H1 (cell line): ENCODE measurements at regions not wholly inside any gene's neighbourhood (a gene's known extent, or its start where the extent isn't known, plus 50 kb on each side); places are given as distances from the start of the nearest gene placed in this dataset.

ENCODE experiments used
- CTCF ChIA-PET: fragments of 300-600 bp; sonication (Branson Sonifier 250); formaldehyde crosslinking; loops from one replicate; lab custom pipeline; 2021; ENCODE audit not compliant: partially characterized antibody; lab: Charles Lee
- POLR2A ChIA-PET: fragments of 300-600 bp; sonication (Branson Sonifier 250); formaldehyde crosslinking; loops from one replicate; lab custom pipeline; 2021; ENCODE audit warnings: inconsistent platforms; ENCODE audit not compliant: partially characterized antibody; lab: Charles Lee
- DNase-seq, 2 experiments: peaks; one replicate each; pipeline versions ENCODE4 v3.0.0 to v3.0.0-alpha.2; 2010 to 2022; ENCODE audit warnings: low spot score in 2 of 2, low read depth in 1 of 2, mixed read lengths in 1 of 2
- FAIRE-seq: peaks from 2 replicates; lab custom pipeline; 2011; peaks lifted over from hg19 to GRCh38; lab: Jason Lieb, UNC
- H2AFZ ChIP-seq: 2 replicates; pipeline ENCODE4 v1.8.1; 2012; ENCODE audit warnings: low read length, inconsistent platforms
- H2AK5ac ChIP-seq: 2 replicates; pipeline ENCODE4 v1.6.1; 2013; ENCODE audit warnings: low read depth, low read length
- H2BK120ac ChIP-seq: replicated peaks from 2 replicates; pipeline ENCODE3; 2013; ENCODE audit warnings: low read depth, low read length, inconsistent platforms
- H2BK12ac ChIP-seq: 2 replicates; pipeline ENCODE4 v1.6.1; 2013; ENCODE audit warnings: low read depth, low read length
- H2BK15ac ChIP-seq: 2 replicates; pipeline ENCODE4 v1.6.1; 2013; ENCODE audit warnings: low read length
- H2BK20ac ChIP-seq: 2 replicates; pipeline ENCODE4 v1.6.1; 2013; ENCODE audit warnings: low read length
- H2BK5ac ChIP-seq: 2 replicates; pipeline ENCODE4 v1.6.1; 2013; ENCODE audit warnings: low read depth, low read length
- H3K14ac ChIP-seq: 2 replicates; pipeline ENCODE4 v1.6.1; 2013; ENCODE audit warnings: inconsistent platforms; ENCODE audit not compliant: insufficient read length
- H3K18ac ChIP-seq: 2 replicates; pipeline ENCODE4 v1.6.1; 2013; ENCODE audit warnings: low read length; ENCODE audit errors: extremely low read depth
- H3K23ac ChIP-seq: 2 replicates; pipeline ENCODE4 v1.6.1; 2013; ENCODE audit warnings: inconsistent platforms; ENCODE audit not compliant: insufficient read length
- H3K23me2 ChIP-seq: 2 replicates; pipeline ENCODE4 v1.6.1; 2013; ENCODE audit warnings: low read depth, low read length
- H3K27ac ChIP-seq: 2 replicates; pipeline ENCODE4 v1.6.1; 2011; ENCODE audit warnings: low read depth, low read length, inconsistent platforms
- H3K27me3 ChIP-seq, 4 experiments: replicated peaks in 1 of 4; 1 replicate in 1 of 4; 2 replicates in 3 of 4; pipeline versions ENCODE4 v1.6.1 to v1.8.1; 2011 to 2013; ENCODE audit warnings: low read length in 3 of 4, mild to moderate bottlenecking in 3 of 4, inconsistent platforms in 2 of 4, mixed read lengths in 2 of 4, moderate library complexity in 1 of 4; ENCODE audit not compliant: control insufficient read depth in 3 of 4, insufficient read depth in 3 of 4; ENCODE audit errors: extremely low read depth in 1 of 4
- H3K36me3 ChIP-seq, 4 experiments: 2 replicates each; pipeline versions ENCODE4 v1.6.1 to v1.8.1; 2011 to 2013; ENCODE audit warnings: mild to moderate bottlenecking in 4 of 4, low read length in 3 of 4, moderate library complexity in 2 of 4, control low read depth in 1 of 4, inconsistent platforms in 1 of 4; ENCODE audit not compliant: insufficient read depth in 4 of 4, control insufficient read depth in 2 of 4
- H3K4ac ChIP-seq: replicated peaks from 2 replicates; pipeline ENCODE3; 2013; ENCODE audit warnings: low read length, low read depth, mixed read lengths, inconsistent platforms; ENCODE audit not compliant: insufficient read length
- H3K4me1 ChIP-seq, 4 experiments: replicated peaks in 1 of 4; 1 replicate in 1 of 4; 2 replicates in 3 of 4; pipeline versions ENCODE4 v1.6.1 to v1.8.1; 2011 to 2013; ENCODE audit warnings: low read length in 3 of 4, inconsistent platforms in 2 of 4, mixed read lengths in 1 of 4; ENCODE audit not compliant: insufficient read depth in 4 of 4, control insufficient read depth in 3 of 4
- H3K4me2 ChIP-seq, 2 experiments: 2 replicates each; pipeline versions ENCODE4 v1.6.1 to v1.8.1; 2011 to 2013; ENCODE audit warnings: low read depth in 2 of 2, low read length in 2 of 2, control low read depth in 1 of 2, inconsistent platforms in 1 of 2, mild to moderate bottlenecking in 1 of 2; ENCODE audit not compliant: insufficient read depth in 1 of 2
- H3K4me3 ChIP-seq, 4 experiments: fragments of 200-600, 300-600 bp in 1 of 4; sonication (generic), shearing (Covaris generic), sonication (Bioruptor Twin) in 1 of 4; 2 replicates each; pipeline versions ENCODE4 v1.5.1 to v1.8.1; 2011 to 2016; ENCODE audit warnings: low read length in 4 of 4, low read depth in 3 of 4, control low read depth in 2 of 4, inconsistent platforms in 2 of 4, mild to moderate bottlenecking in 2 of 4, mixed read lengths in 1 of 4, moderate library complexity in 1 of 4; ENCODE audit not compliant: insufficient read depth in 2 of 4; ENCODE audit errors: extremely low read depth in 1 of 4
- H3K56ac ChIP-seq: replicated peaks from 2 replicates; pipeline ENCODE3; 2013; ENCODE audit warnings: low read depth, mild to moderate bottlenecking, mixed read lengths, low read length, inconsistent platforms; ENCODE audit not compliant: insufficient read length
- H3K79me1 ChIP-seq: 2 replicates; pipeline ENCODE4 v1.6.1; 2013; ENCODE audit warnings: low read depth, low read length, control low read depth
- H3K79me2 ChIP-seq, 2 experiments: 2 replicates each; pipeline versions ENCODE4 v1.6.1 to v1.8.1; 2012 to 2013; ENCODE audit warnings: low read length in 2 of 2, mild to moderate bottlenecking in 2 of 2, inconsistent platforms in 1 of 2; ENCODE audit not compliant: insufficient read depth in 2 of 2, control insufficient read depth in 1 of 2
- H3K9ac ChIP-seq, 4 experiments: replicated peaks in 1 of 4; 1 replicate in 1 of 4; 2 replicates in 3 of 4; pipeline versions ENCODE4 v1.6.1 to v1.8.1; 2011 to 2013; ENCODE audit warnings: low read depth in 3 of 4, low read length in 3 of 4, control low read depth in 2 of 4, mild to moderate bottlenecking in 2 of 4, moderate library complexity in 2 of 4, inconsistent platforms in 1 of 4; ENCODE audit errors: extremely low read depth in 1 of 4
- H3K9me3 ChIP-seq, 2 experiments: 2 replicates each; pipeline versions ENCODE4 v1.6.1 to v1.8.1; 2012 to 2013; ENCODE audit warnings: mild to moderate bottlenecking in 2 of 2, moderate library complexity in 2 of 2, control low read depth in 1 of 2, inconsistent platforms in 1 of 2, low read depth in 1 of 2, low read length in 1 of 2, mixed read lengths in 1 of 2; ENCODE audit not compliant: insufficient read depth in 2 of 2
- H4K20me1 ChIP-seq, 2 experiments: replicated peaks in 1 of 2; 2 replicates each; pipeline versions ENCODE3 to v1.8.1; 2011 to 2013; ENCODE audit warnings: inconsistent platforms in 2 of 2, low read length in 2 of 2, mild to moderate bottlenecking in 1 of 2; ENCODE audit not compliant: insufficient read depth in 2 of 2, control insufficient read depth in 1 of 2
- H4K5ac ChIP-seq: 2 replicates; pipeline ENCODE4 v1.6.1; 2013; ENCODE audit warnings: low read length, low read depth, mixed read lengths, inconsistent platforms; ENCODE audit not compliant: insufficient read length
- H4K8ac ChIP-seq: 2 replicates; pipeline ENCODE4 v1.8.0; 2013; ENCODE audit warnings: mild to moderate bottlenecking, moderate library complexity, low read length, inconsistent platforms; ENCODE audit not compliant: insufficient read depth; ENCODE audit errors: extremely low read depth
- H4K91ac ChIP-seq: replicated peaks from 2 replicates; pipeline ENCODE3; 2013; ENCODE audit warnings: low read length, mixed read lengths, inconsistent platforms; ENCODE audit not compliant: insufficient read length
- ATF2 ChIP-seq: IDR thresholded peaks from 2 replicates; pipeline ENCODE4 v1.6.1; 2012; ENCODE audit warnings: low read length, inconsistent platforms
- BACH1 ChIP-seq: IDR thresholded peaks from 2 replicates; pipeline ENCODE4 v1.6.1; 2012; ENCODE audit warnings: low read length, improper control_type of control experiment
- CHD1 ChIP-seq: IDR thresholded peaks from 2 replicates; pipeline ENCODE4 v1.6.1; 2012; ENCODE audit warnings: low read depth, low read length, improper control_type of control experiment
- EP300 ChIP-seq, 2 experiments: IDR thresholded peaks; 1 replicate in 1 of 2; 2 replicates in 1 of 2; pipeline ENCODE4 v1.6.1; 2011 to 2012; ENCODE audit warnings: low read depth in 2 of 2, low read length in 2 of 2, mild to moderate bottlenecking in 2 of 2, borderline replicate concordance in 1 of 2, inconsistent platforms in 1 of 2, moderate library complexity in 1 of 2
- FOSL1 ChIP-seq: IDR thresholded peaks from 2 replicates; pipeline ENCODE4 v1.6.1; 2011; ENCODE audit warnings: mild to moderate bottlenecking, low read depth, low read length, moderate library complexity; ENCODE audit not compliant: insufficient read depth
- HDAC6 ChIP-seq: IDR thresholded peaks from one replicate; pipeline ENCODE4 v1.7.1; 2012; ENCODE audit warnings: low read depth, mild to moderate bottlenecking, inconsistent platforms, low read length, moderate library complexity
- JUN ChIP-seq: IDR thresholded peaks from 2 replicates; pipeline ENCODE4 v1.6.1; 2011; ENCODE audit warnings: low read depth, mild to moderate bottlenecking, improper control_type of control experiment, low read length
- KDM5A ChIP-seq: fragments of 200-600 bp; IDR thresholded peaks from 2 replicates; pipeline ENCODE4 v1.7.1; 2012; ENCODE audit warnings: mild to moderate bottlenecking, low read length, inconsistent platforms, mixed read lengths
- POLR2A ChIP-seq, 2 experiments: IDR thresholded peaks; 1 replicate in 1 of 2; 2 replicates in 1 of 2; pipeline ENCODE4 v1.6.1; 2011; ENCODE audit warnings: low read depth in 2 of 2, low read length in 2 of 2, mild to moderate bottlenecking in 2 of 2; ENCODE audit errors: control extremely low read depth in 1 of 2
- POU5F1 ChIP-seq: IDR thresholded peaks from 2 replicates; pipeline ENCODE4 v1.6.1; 2011; ENCODE audit warnings: low read depth, mild to moderate bottlenecking, low read length, moderate library complexity
- RNF2 ChIP-seq: fragments of 200-900, 300-1000 bp; sonication (generic); IDR thresholded peaks from 2 replicates; pipeline ENCODE4 v1.7.1; 2016; ENCODE audit warnings: borderline replicate concordance, low read depth, mild to moderate bottlenecking, antibody characterized with exemption, low read length; ENCODE audit not compliant: poor library complexity, severe bottlenecking; ENCODE audit errors: missing control alignments
- SP1 ChIP-seq: IDR thresholded peaks from 2 replicates; pipeline ENCODE4 v1.6.1; 2011; ENCODE audit warnings: low read depth, low read length
- SP4 ChIP-seq: IDR thresholded peaks from 2 replicates; pipeline ENCODE4 v1.6.1; 2012; ENCODE audit warnings: low read length, inconsistent platforms
- TAF1 ChIP-seq: IDR thresholded peaks from 2 replicates; pipeline ENCODE4 v1.6.1; 2011; ENCODE audit warnings: mild to moderate bottlenecking, low read depth, low read length
- WGBS, 2 experiments: shearing (Covaris generic) in 1 of 2; methylation state at CpG; one replicate each; pipeline versions ENCODE4 v1.1.6 to v1.1.7; 2013 to 2015; ENCODE audit warnings: low lambda C conversion rate in 2 of 2, mixed read lengths in 2 of 2, inconsistent platforms in 1 of 2, low coverage in 1 of 2, missing lambda C conversion rate in 1 of 2; ENCODE audit not compliant: insufficient replicate concordance in 2 of 2, insufficient coverage in 1 of 2, insufficient read length in 1 of 2; ENCODE audit errors: extremely low coverage in 1 of 2, missing lambda C conversion rate in 1 of 2; 5-methylcytosine and 5-hydroxymethylcytosine counted together

- Histone ChIP-seq H3K36me3 (no peaks in the 10 kb centered on the region), H3K18ac (no peak overlapping the region), H2BK5ac (no peak overlapping the region), H3K9ac (no peak overlapping the region), H3K4me3 (no peak overlapping the region), H4K20me1 (peaks cover 0 to 2% of the 10 kb centered on the region in 2 experiments), H3K23me2 (no peaks in the 10 kb centered on the region), H2AK5ac (no peak overlapping the region), H3K56ac (no peak overlapping the region), H4K91ac (no peak overlapping the region), H2AFZ (no peak overlapping the region), H2BK12ac (no peak overlapping the region), H3K9me3 (no peaks in the 10 kb centered on the region), H3K79me1 (no peaks in the 10 kb centered on the region), H4K5ac (no peak overlapping the region), H3K4me2 (no peak overlapping the region), H4K8ac (no peak overlapping the region), H2BK15ac (no peak overlapping the region), H3K79me2 (no peaks in the 10 kb centered on the region), H3K23ac (no peak overlapping the region), H3K27ac (no peak overlapping the region), H3K4ac (no peak overlapping the region), H2BK20ac (no peak overlapping the region), H2BK120ac (no peak overlapping the region), H3K27me3 (no peaks in the 10 kb centered on the region), H3K14ac (no peak overlapping the region), H3K4me1 (peaks cover 0 to 5% (median under 1%) of the 10 kb centered on the region in 4 experiments; a peak in 1 of 7 replicates)
- ChIA-PET CTCF (interaction anchor here (0.5 to 2.0 kb wide), 5 partner anchors 25 to 1470 kb away, joined by 3 to 5 read pairs (median 4); no protein-coding TSS in a partner anchor), POLR2A (no interaction called here)
- DNase-seq (no peak), FAIRE-seq (no peak)
- 90% methylated on average over 4 of the region's 4 CpGs; no CpG with 5 or more reads in 1 of the 2 experiments for WGBS, 2 experiments
- TF ChIP-seq SP4 (no peak), POLR2A (IDR thresholded peaks at IDR 0.05; ENCODE audit: control extremely low read depth in 1 of 2, low read depth in 2 of 2, low read length in 2 of 2) (no peak), KDM5A (no peak), RNF2 (no peak), ATF2 (no peak), HDAC6 (no peak), SP1 (no peak), BACH1 (no peak), TAF1 (no peak), CHD1 (no peak), EP300 (IDR thresholded peaks at IDR 0.05; ENCODE audit: borderline replicate concordance in 1 of 2, low read depth in 2 of 2, low read length in 2 of 2) (no peak), JUN (no peak), POU5F1 (no peak), FOSL1 (no peak)
These were observed 128.9 kb upstream of the GATA6 start for GRCh38 chr18:22040533-22040932.
